Cardiac muscle cell (in vitro differentiated cells and primary cell): ENCODE measurements at regions not wholly inside any gene's neighbourhood (a gene's known extent, or its start where the extent isn't known, plus 50 kb on each side); places are given as distances from the start of the nearest gene placed in this dataset.

Experiments used
- DNase-seq, 2 donors: peaks; one replicate each; pipeline versions ENCODE4 v3.0.0 to v3.0.0-alpha.2; 2010 to 2017; ENCODE audit warnings: low read depth in 1 of 2, low spot score in 1 of 2
- H3K27ac ChIP-seq: fragments of 200-600 bp; sonication (generic); 2 replicates; pipeline ENCODE4 v1.5.1; 2016
- H3K27me3 ChIP-seq: fragments of 200-600 bp; sonication (generic); 2 replicates; pipeline ENCODE4 v1.6.0; 2016; ENCODE audit warnings: control low read depth
- H3K36me3 ChIP-seq: fragments of 200-600 bp; sonication (generic); 2 replicates; pipeline ENCODE4 v1.5.1; 2016; ENCODE audit warnings: control low read depth
- H3K4me1 ChIP-seq: fragments of 200-600 bp; sonication (generic); 2 replicates; pipeline ENCODE4 v1.8.1; 2017; ENCODE audit warnings: low read depth, mild to moderate bottlenecking, mixed run types
- H3K4me3 ChIP-seq: fragments of 200-600 bp; sonication (generic); 2 replicates; pipeline ENCODE4 v1.5.1; 2016; ENCODE audit warnings: mild to moderate bottlenecking
- H3K9me3 ChIP-seq: fragments of 200-600 bp; sonication (generic); 2 replicates; pipeline ENCODE4 v1.5.1; 2017; ENCODE audit warnings: low read depth, mild to moderate bottlenecking, control low read depth
- CTCF ChIP-seq: IDR thresholded peaks from 2 replicates; pipeline ENCODE4 v1.5.1; 2012; ENCODE audit warnings: low read depth, mild to moderate bottlenecking, low read length

- no peak for DNase-seq
- H3K27me3 ChIP-seq, result no peaks in the 10 kb centered on the region
- no peaks in the 10 kb centered on the region for H3K9me3 ChIP-seq
- no peaks in the 10 kb centered on the region for H3K4me1 ChIP-seq
- no peak overlapping the region for H3K27ac ChIP-seq
- no peaks in the 10 kb centered on the region for H3K36me3 ChIP-seq
- H3K4me3 ChIP-seq, result no peak overlapping the region
- no peak for TF ChIP-seq CTCF
Measured at GRCh38 chr11:15580775-15581095, 466.0 kb downstream of the INSC start.

- no peaks in the 10 kb centered on the region for H3K36me3 ChIP-seq
- DNase-seq, result no peak
- no peak overlapping the region for H3K4me3 ChIP-seq
- no peak for TF ChIP-seq CTCF
- H3K27ac ChIP-seq, result no peak overlapping the region
- no peaks in the 10 kb centered on the region for H3K9me3 ChIP-seq
- no peaks in the 10 kb centered on the region for H3K4me1 ChIP-seq
- no peaks in the 10 kb centered on the region for H3K27me3 ChIP-seq
Measured at GRCh38 chr11:15584158-15584557, 469.4 kb downstream of the INSC start.

DNA sequence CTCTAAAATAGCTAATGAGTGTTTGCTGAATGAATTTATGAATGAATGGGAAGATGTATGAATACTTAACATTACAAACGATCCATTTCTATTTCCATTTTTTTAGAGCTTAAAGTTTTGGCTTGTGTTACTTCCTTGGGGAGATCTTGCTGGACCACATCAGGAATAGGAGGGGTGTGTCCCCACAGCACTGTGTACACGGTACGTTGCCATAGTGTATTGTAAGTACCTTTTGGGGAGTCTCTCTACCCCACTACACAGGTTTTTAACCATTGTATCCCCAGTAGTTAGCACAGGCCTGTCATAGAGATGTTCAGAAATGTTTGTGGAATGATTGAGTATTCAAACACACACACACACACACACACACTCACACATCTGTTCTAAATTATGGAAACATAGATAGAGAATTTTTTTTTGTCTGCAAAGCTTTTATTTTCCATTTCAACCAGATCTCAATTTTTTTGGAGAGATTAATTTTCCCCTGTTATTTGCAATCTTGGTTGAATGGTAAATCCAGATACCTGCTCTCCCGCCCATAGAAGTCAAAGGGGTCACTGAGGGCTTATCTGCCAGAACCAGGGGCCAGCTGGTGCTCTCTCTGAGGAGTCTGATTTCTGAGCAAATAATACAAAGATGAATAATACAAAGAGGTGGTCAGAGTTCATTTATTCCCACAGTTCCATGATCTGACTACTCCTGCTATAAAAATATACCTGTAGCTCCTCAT lies 471.0 kb downstream of the INSC start:
- no peak for DNase-seq
- no peaks in the 10 kb centered on the region for H3K27me3 ChIP-seq
- no peaks in the 10 kb centered on the region for H3K36me3 ChIP-seq
- no peak overlapping the region for H3K27ac ChIP-seq
- no peaks in the 10 kb centered on the region for H3K4me1 ChIP-seq
- no peak overlapping the region for H3K4me3 ChIP-seq
- TF ChIP-seq CTCF, result no peak
- H3K9me3 ChIP-seq, result no peaks in the 10 kb centered on the region

- Histone ChIP-seq H3K9me3 (no peaks in the 10 kb centered on the region), H3K4me3 (no peak overlapping the region), H3K27me3 (no peaks in the 10 kb centered on the region), H3K4me1 (no peaks in the 10 kb centered on the region), H3K36me3 (no peaks in the 10 kb centered on the region), H3K27ac (no peak overlapping the region)
- no peak for DNase-seq
- TF ChIP-seq CTCF, result no peak
Measured at GRCh38 chr11:15586741-15587473, 472.2 kb downstream of the INSC start.

DNA sequence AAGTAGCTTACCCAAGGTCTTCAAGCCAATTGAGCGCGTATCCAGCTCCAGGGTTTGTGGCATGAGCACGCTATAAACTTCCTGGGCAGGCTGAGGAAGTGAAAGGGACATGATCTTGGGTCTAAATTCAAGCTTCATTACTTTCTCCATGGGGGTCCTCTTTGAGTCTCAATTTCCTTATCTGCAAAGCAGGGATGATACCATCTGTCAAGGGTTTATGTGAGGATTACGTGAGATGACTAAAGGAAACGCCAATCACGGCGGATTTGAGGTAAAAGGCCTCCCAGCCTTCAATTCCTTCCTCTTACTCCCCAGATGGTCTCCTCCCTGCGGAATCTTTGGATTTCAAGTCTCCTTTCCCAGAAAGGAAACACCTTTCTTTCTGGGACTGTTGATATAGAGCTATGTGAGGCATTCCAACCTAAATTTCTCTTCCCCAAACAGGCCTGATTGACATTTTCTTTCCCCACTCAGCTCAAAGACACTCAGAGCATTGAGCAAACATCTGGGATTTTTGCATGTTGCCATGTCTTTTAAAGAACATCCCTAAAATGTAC lies 474.4 kb downstream of the INSC start:
- no peak for DNase-seq
- TF ChIP-seq CTCF, result no peak
- no peak overlapping the region for H3K4me3 ChIP-seq
- no peaks in the 10 kb centered on the region for H3K27me3 ChIP-seq
- no peaks in the 10 kb centered on the region for H3K4me1 ChIP-seq
- H3K9me3 ChIP-seq, result no peaks in the 10 kb centered on the region
- no peak overlapping the region for H3K27ac ChIP-seq
- no peaks in the 10 kb centered on the region for H3K36me3 ChIP-seq
